Left lung (tissue), 4 donors: ENCODE measurements at regions not wholly inside any gene's neighbourhood (a gene's known extent, or its start where the extent isn't known, plus 50 kb on each side); places are given as distances from the start of the nearest gene placed in this dataset.
"Not testable (repeated sequence)": the region's sequence is repeated elsewhere in the genome, so short reads cannot be mapped to it uniquely, and the experiment has no call there.

Experiments used
- ATAC-seq: fragments of 200-7000 bp; cut with Tn5 transposase; one replicate; pipeline ENCODE4 v1.9.1; 2020; ENCODE audit warnings: moderate library complexity
- DNase-seq, 4 donors: peaks; one replicate each; pipeline ENCODE4 v3.0.0-alpha.2; 2013 to 2020
- H3K27ac ChIP-seq, 2 donors: fragments of 200-600 bp; sonication (generic) in 1 of 2; one replicate each; pipeline versions ENCODE4 v1.5.0 to v1.8.0; 2020 to 2021
- H3K27me3 ChIP-seq, 2 donors: fragments of 200-600 bp; sonication (generic) in 1 of 2; one replicate each; pipeline versions ENCODE4 v1.5.0 to v1.8.0; 2020 to 2021
- H3K36me3 ChIP-seq, 2 donors: fragments of 200-600 bp; sonication (generic) in 1 of 2; one replicate each; pipeline versions ENCODE4 v1.5.0 to v1.8.0; 2020 to 2021
- H3K4me1 ChIP-seq, 2 donors: fragments of 200-600 bp; one replicate each; pipeline ENCODE4 v1.8.0; 2021
- H3K4me3 ChIP-seq, 2 donors: fragments of 200-600 bp; sonication (generic) in 1 of 2; one replicate each; pipeline versions ENCODE4 v1.5.0 to v1.8.0; 2020 to 2021; ENCODE audit warnings: mild to moderate bottlenecking in 1 of 2
- H3K9me3 ChIP-seq, 2 donors: fragments of 200-600 bp; sonication (generic) in 1 of 2; one replicate each; pipeline versions ENCODE4 v1.5.0 to v1.8.0; 2020 to 2021
- intact Hi-C, 2 donors: fragments of 100-400 bp; cut with DNase I; formaldehyde crosslinking; loops; one replicate each; pipeline versions ENCODE4 v1.11.2 to v1.14.2; 2022
- TF ChIP-seq, protein P1 (sequence below), 2 donors: fragments of 200-600 bp; sonication (generic) in 1 of 2; IDR thresholded peaks; one replicate each; pipeline versions ENCODE4 v1.5.0 to v1.8.0; 2021; ENCODE audit warnings: antibody characterized with exemption in 2 of 2
- donor health status: DM: no; HTN: yes; CAD: no.
- donor health status: DM: no; HTN: no; CAD: no.

DNA sequence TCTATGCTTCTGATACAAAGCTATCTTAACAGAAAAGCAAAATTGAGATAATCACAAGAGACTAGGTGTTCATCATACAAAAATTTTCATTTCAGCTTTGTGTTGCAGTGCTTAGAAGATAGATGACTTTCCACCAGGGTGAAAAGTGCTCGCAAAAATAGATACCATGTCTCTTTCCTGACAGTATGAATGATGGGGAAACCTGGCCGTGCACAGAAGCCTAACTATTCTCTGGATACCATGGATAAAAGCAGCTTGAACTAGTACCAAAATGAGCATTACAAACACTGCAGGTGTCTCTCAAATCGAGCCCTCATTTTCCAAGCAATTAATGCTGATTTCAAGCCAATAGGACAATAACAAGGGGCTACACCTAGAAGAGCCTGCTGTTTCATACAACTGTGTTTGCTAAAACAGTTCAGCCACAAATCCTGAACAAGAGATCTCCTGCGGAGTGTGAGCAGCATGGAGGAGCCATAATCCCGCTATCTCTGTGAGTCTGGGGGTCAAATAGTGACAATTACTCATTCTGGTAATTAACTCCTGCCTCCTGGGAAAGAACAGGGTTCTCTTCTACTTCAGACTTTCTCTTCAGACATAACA is 507.6 kb downstream of the PID1 start:
- Histone ChIP-seq H3K27me3 (no peaks in the 10 kb centered on the region), H3K4me3 (no peak overlapping the region), H3K9me3 (peaks cover 0 to 6% of the 10 kb centered on the region in 2 donors), H3K36me3 (no peaks in the 10 kb centered on the region), H3K27ac (no peak overlapping the region), H3K4me1 (no peaks in the 10 kb centered on the region)
- intact Hi-C loops, result no loop called here
- DNase-seq (no peak), ATAC-seq (no peak)
- TF ChIP-seq, protein P1, sequence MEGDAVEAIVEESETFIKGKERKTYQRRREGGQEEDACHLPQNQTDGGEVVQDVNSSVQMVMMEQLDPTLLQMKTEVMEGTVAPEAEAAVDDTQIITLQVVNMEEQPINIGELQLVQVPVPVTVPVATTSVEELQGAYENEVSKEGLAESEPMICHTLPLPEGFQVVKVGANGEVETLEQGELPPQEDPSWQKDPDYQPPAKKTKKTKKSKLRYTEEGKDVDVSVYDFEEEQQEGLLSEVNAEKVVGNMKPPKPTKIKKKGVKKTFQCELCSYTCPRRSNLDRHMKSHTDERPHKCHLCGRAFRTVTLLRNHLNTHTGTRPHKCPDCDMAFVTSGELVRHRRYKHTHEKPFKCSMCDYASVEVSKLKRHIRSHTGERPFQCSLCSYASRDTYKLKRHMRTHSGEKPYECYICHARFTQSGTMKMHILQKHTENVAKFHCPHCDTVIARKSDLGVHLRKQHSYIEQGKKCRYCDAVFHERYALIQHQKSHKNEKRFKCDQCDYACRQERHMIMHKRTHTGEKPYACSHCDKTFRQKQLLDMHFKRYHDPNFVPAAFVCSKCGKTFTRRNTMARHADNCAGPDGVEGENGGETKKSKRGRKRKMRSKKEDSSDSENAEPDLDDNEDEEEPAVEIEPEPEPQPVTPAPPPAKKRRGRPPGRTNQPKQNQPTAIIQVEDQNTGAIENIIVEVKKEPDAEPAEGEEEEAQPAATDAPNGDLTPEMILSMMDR (IDR thresholded peaks at IDR 0.05), result no peak

DNA sequence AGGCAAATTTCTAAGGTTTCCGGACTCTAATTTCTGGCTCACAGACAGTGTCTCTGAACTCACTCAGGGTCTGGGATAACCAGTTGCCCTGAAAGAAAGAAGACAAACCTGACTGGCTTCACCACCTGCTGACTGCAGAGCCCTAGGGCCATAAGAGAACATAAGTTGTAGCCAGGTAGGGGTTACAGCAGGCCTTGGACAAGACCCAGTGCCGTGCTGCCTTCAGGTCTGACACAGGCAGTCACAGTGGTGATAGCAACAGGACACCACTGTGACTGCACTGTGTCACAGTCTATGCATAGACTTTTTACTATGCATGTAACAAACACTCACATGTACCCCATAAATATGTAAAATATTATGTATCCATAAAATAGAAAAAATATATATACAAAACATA is 508.5 kb downstream of the PID1 start:
- ATAC-seq, result no peak
- Histone ChIP-seq H3K4me1 (no peaks in the 10 kb centered on the region), H3K4me3 (no peak overlapping the region), H3K27ac (no peak overlapping the region), H3K36me3 (no peaks in the 10 kb centered on the region), H3K9me3 (peaks cover 0 to 6% of the 10 kb centered on the region in 2 donors), H3K27me3 (no peaks in the 10 kb centered on the region)
- no peak for DNase-seq
- intact Hi-C loops, result no loop called here
- TF ChIP-seq, protein P1 (IDR thresholded peaks at IDR 0.05), result no peak

DNA sequence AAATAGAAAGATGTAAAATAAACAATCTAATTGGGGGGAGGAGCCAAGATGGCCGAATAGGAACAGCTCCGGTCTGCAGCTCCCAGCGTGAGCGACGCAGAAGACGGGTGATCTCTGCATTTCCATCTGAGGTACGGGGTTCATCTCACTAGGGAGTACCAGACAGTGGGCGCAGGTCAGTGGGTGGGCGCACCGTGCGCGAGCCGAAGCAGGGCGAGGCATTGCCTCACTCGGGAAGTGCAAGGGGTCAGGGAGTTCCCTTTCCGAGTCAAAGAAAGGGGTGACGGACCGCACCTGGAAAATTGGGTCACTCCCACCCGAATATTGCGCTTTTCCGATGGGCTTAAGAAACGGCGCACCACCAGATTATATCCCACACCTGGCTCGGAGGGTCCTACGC is 515.4 kb downstream of the PID1 start:
- H3K27me3 ChIP-seq, H3K4me1 ChIP-seq, H3K27ac ChIP-seq, H3K36me3 ChIP-seq, intact Hi-C loops, H3K4me3 ChIP-seq, ATAC-seq: not testable (repeated sequence)
- peak in 1 of 4 donors; percentile 30 for DNase-seq
- H3K9me3 ChIP-seq, result peaks cover 0 to 18% of the 10 kb centered on the region in 2 donors

DNA sequence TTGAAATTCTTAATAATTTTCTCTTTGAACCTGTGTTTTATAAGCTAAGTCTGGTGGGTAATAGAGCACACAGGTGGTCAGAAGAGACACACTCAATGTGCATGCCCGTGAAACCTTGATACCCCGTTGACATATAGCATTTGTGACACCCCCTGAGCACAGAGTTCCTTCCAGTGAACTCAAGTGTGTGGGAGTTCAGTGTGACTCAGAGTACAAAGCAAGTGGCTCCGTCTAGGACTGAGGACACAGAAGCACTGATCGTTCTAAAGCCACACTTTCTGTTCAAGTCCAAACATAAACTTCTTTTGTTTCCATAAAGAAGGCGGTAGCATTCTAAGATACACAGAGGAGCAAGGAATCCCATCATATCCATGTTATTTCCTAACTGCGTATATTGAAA is 523.6 kb downstream of the PID1 start:
- Histone ChIP-seq H3K4me1 (no peaks in the 10 kb centered on the region), H3K27me3 (no peaks in the 10 kb centered on the region), H3K27ac (peak overlapping the region; percentile 36 to 45), H3K9me3 (peaks cover 0 to 3% of the 10 kb centered on the region in 2 donors), H3K36me3 (no peaks in the 10 kb centered on the region), H3K4me3 (no peak overlapping the region)
- TF ChIP-seq, protein P1 (IDR thresholded peaks at IDR 0.05), result no peak
- ATAC-seq, result peak; percentile 88
- intact Hi-C loops, result no loop called here
- DNase-seq, result no peak

DNA sequence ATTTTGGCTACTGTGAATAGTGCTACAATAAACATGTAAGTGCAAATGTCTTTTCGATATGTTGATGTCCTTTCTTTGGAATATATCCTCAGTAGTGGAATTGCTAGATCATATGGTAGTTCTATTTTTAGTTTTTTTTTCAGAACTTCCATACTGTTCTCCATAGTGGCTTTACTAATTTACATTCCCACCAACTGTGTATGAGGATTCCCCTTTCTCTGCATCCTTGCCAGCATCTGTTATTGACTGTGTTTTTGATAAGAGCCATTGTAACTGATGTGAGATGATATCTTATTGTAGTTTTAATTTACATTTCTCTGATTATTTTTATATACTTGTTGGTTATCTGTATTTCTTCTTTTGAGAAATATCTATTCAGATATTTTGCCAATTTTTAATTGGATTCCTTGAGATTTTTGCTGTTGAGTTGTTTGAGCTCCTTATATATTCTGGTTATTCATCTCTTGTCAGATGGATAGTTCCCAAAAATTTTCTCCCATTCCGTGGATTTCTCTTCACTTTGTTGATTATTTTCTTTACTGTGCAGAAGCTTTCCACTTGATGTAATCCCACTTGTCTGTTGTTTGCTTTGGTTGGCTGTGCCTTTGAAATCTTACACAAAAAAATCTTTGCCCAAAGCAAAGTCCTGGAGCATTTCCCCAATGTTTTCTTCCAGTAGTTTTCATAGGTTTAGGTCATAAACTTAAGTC is 532.3 kb downstream of the PID1 start:
- no peak overlapping the region for H3K27ac ChIP-seq
- H3K9me3 ChIP-seq, result peaks cover 0 to 13% of the 10 kb centered on the region in 2 donors
- ATAC-seq (no peak), DNase-seq (no peak)
- no peaks in the 10 kb centered on the region for H3K36me3 ChIP-seq
- TF ChIP-seq, protein P1 (IDR thresholded peaks at IDR 0.05), result no peak
- no peaks in the 10 kb centered on the region for H3K27me3 ChIP-seq
- no peak overlapping the region for H3K4me3 ChIP-seq
- H3K4me1 ChIP-seq, result no peaks in the 10 kb centered on the region
- intact Hi-C loops, result no loop called here
